ENCODE measurements at regions not wholly inside any gene's neighbourhood (a gene's known extent, or its start where the extent isn't known, plus 50 kb on each side); places are given as distances from the start of the nearest gene placed in this dataset.

- no peak overlapping the region for H3K27ac ChIP-seq (ENCODE audit: low read depth, low read length)
- H3K27me3 ChIP-seq (ENCODE audit: insufficient read depth, low read length), result no peaks in the 10 kb centered on the region
- peak overlapping the region; percentile 30 for H3K4me2 ChIP-seq (ENCODE audit: insufficient read depth, low read length)
- H3K9me3 ChIP-seq (ENCODE audit: low read depth, low read length), result no peaks in the 10 kb centered on the region
- no peaks in the 10 kb centered on the region for H4K20me1 ChIP-seq (ENCODE audit: insufficient read depth, low read length)
- no peak overlapping the region for H3K4me3 ChIP-seq (ENCODE audit: insufficient read depth, low read length)
- no peak for DNase-seq (ENCODE audit: insufficient read length, low spot score, missing footprints)
- H3K79me2 ChIP-seq (ENCODE audit: insufficient read depth, low read length), result no peaks in the 10 kb centered on the region
- no peaks in the 10 kb centered on the region for H3K36me3 ChIP-seq (ENCODE audit: insufficient read depth, low read length)
- no peak for TF ChIP-seq CTCF (IDR thresholded peaks at IDR 0.05; ENCODE audit: extremely low read depth, low read depth, low read length)
- H3K4me1 ChIP-seq (ENCODE audit: insufficient read depth, low read length), result no peaks in the 10 kb centered on the region
- peak overlapping the region; percentile 48 for H2AFZ ChIP-seq (ENCODE audit: low read length)
These were observed 1872.9 kb upstream of the PCDH20 start for GRCh38 chr13:63288576-63288975.

GRCh38 chr13:63287926-63288325, 1872.3 kb upstream of the PCDH20 start:
- no peaks in the 10 kb centered on the region for H3K9me3 ChIP-seq (ENCODE audit: low read depth, low read length)
- H2AFZ ChIP-seq (ENCODE audit: low read length), result no peak overlapping the region
- H3K27me3 ChIP-seq (ENCODE audit: insufficient read depth, low read length), result no peaks in the 10 kb centered on the region
- H4K20me1 ChIP-seq (ENCODE audit: insufficient read depth, low read length), result no peaks in the 10 kb centered on the region
- H3K27ac ChIP-seq (ENCODE audit: low read depth, low read length), result no peak overlapping the region
- H3K36me3 ChIP-seq (ENCODE audit: insufficient read depth, low read length), result no peaks in the 10 kb centered on the region
- DNase-seq (ENCODE audit: insufficient read length, low spot score, missing footprints), result no peak
- TF ChIP-seq CTCF (IDR thresholded peaks at IDR 0.05; ENCODE audit: extremely low read depth, low read depth, low read length), result no peak
- H3K4me1 ChIP-seq (ENCODE audit: insufficient read depth, low read length), result no peaks in the 10 kb centered on the region
- H3K4me2 ChIP-seq (ENCODE audit: insufficient read depth, low read length), result no peak overlapping the region
- no peaks in the 10 kb centered on the region for H3K79me2 ChIP-seq (ENCODE audit: insufficient read depth, low read length)
- H3K4me3 ChIP-seq (ENCODE audit: insufficient read depth, low read length), result no peak overlapping the region

GRCh38 chr13:63285426-63285825, 1869.8 kb upstream of the PCDH20 start:
- no peak for DNase-seq (ENCODE audit: insufficient read length, low spot score, missing footprints)
- H4K20me1 ChIP-seq (ENCODE audit: insufficient read depth, low read length), result no peaks in the 10 kb centered on the region
- no peak overlapping the region for H3K4me3 ChIP-seq (ENCODE audit: insufficient read depth, low read length)
- no peak overlapping the region for H2AFZ ChIP-seq (ENCODE audit: low read length)
- no peak overlapping the region for H3K4me2 ChIP-seq (ENCODE audit: insufficient read depth, low read length)
- no peaks in the 10 kb centered on the region for H3K36me3 ChIP-seq (ENCODE audit: insufficient read depth, low read length)
- no peaks in the 10 kb centered on the region for H3K4me1 ChIP-seq (ENCODE audit: insufficient read depth, low read length)
- no peaks in the 10 kb centered on the region for H3K79me2 ChIP-seq (ENCODE audit: insufficient read depth, low read length)
- H3K27ac ChIP-seq (ENCODE audit: low read depth, low read length), result no peak overlapping the region
- H3K27me3 ChIP-seq (ENCODE audit: insufficient read depth, low read length), result no peaks in the 10 kb centered on the region
- TF ChIP-seq CTCF (IDR thresholded peaks at IDR 0.05; ENCODE audit: extremely low read depth, low read depth, low read length), result no peak
- H3K9me3 ChIP-seq (ENCODE audit: low read depth, low read length), result no peaks in the 10 kb centered on the region

GRCh38 chr13:63279136-63279535, 1863.5 kb upstream of the PCDH20 start:
- H3K27ac ChIP-seq (ENCODE audit: low read depth, low read length), result no peak overlapping the region
- peak overlapping the region; percentile 83 for H2AFZ ChIP-seq (ENCODE audit: low read length)
- H3K4me3 ChIP-seq (ENCODE audit: insufficient read depth, low read length), result no peak overlapping the region
- H3K4me1 ChIP-seq (ENCODE audit: insufficient read depth, low read length), result no peaks in the 10 kb centered on the region
- H3K36me3 ChIP-seq (ENCODE audit: insufficient read depth, low read length), result no peaks in the 10 kb centered on the region
- no peaks in the 10 kb centered on the region for H3K27me3 ChIP-seq (ENCODE audit: insufficient read depth, low read length)
- peak overlapping the region; percentile 14 for H3K4me2 ChIP-seq (ENCODE audit: insufficient read depth, low read length)
- no peak for DNase-seq (ENCODE audit: insufficient read length, low spot score, missing footprints)
- TF ChIP-seq CTCF (IDR thresholded peaks at IDR 0.05; ENCODE audit: extremely low read depth, low read depth, low read length), result no peak
- no peaks in the 10 kb centered on the region for H3K79me2 ChIP-seq (ENCODE audit: insufficient read depth, low read length)
- H3K9me3 ChIP-seq (ENCODE audit: low read depth, low read length), result no peaks in the 10 kb centered on the region
- no peaks in the 10 kb centered on the region for H4K20me1 ChIP-seq (ENCODE audit: insufficient read depth, low read length)

Measured in osteoblast (primary cell).